Mammary epithelial cell (primary cell): ENCODE measurements at regions not wholly inside any gene's neighbourhood (a gene's known extent, or its start where the extent isn't known, plus 50 kb on each side); places are given as distances from the start of the nearest gene placed in this dataset.
A peak's percentile ranks its signal among the peaks of the same experiment; 100 is the strongest.

Experiments used
- EZH2 ChIP-seq: IDR thresholded peaks from 2 replicates; pipeline ENCODE4 v1.6.1; 2012; ENCODE audit warnings: low read length, inconsistent platforms, borderline replicate concordance
- TF ChIP-seq, protein P1 (sequence below), 2 donors: IDR thresholded peaks in 1 of 2; conservative IDR thresholded peaks in 1 of 2; 2 replicates each; pipeline ENCODE4 v1.5.1; 2011 to 2012; ENCODE audit warnings: inconsistent platforms in 2 of 2, low read length in 2 of 2, mild to moderate bottlenecking in 2 of 2, control low read depth in 1 of 2, low read depth in 1 of 2; ENCODE audit not compliant: insufficient read depth in 1 of 2; ENCODE audit errors: extremely low read depth in 1 of 2

DNA sequence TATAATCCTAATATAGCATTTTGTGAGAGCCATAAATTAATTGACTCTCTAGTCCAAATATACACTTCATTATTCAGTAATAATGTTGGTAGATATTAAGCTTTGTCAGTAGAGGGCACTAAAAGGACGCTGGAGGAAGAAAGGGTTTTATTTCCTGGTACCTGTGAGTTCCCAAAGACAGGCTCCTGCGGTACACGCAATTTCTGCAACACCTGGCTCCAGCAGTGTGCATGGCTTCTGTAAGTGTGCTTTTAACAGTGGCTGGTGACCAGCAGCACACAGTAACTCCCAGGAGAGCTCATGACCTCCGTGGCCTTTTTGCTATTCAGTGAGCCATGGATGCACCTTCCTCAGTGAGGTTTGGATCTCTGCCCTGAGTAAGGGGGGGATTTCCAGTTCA is 338.3 kb upstream of the ZNF385D start:
- TF ChIP-seq, protein P1, sequence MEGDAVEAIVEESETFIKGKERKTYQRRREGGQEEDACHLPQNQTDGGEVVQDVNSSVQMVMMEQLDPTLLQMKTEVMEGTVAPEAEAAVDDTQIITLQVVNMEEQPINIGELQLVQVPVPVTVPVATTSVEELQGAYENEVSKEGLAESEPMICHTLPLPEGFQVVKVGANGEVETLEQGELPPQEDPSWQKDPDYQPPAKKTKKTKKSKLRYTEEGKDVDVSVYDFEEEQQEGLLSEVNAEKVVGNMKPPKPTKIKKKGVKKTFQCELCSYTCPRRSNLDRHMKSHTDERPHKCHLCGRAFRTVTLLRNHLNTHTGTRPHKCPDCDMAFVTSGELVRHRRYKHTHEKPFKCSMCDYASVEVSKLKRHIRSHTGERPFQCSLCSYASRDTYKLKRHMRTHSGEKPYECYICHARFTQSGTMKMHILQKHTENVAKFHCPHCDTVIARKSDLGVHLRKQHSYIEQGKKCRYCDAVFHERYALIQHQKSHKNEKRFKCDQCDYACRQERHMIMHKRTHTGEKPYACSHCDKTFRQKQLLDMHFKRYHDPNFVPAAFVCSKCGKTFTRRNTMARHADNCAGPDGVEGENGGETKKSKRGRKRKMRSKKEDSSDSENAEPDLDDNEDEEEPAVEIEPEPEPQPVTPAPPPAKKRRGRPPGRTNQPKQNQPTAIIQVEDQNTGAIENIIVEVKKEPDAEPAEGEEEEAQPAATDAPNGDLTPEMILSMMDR (conservative IDR thresholded peaks at IDR 0.05 in 1 of 2, IDR thresholded peaks at IDR 0.05 in 1 of 2; ENCODE audit: extremely low read depth in 1 of 2, insufficient read depth in 1 of 2, low read depth in 1 of 2, low read length in 2 of 2): peak; percentile 58 to 63
- TF ChIP-seq EZH2: no peak
